OCI-LY7 (cell line): ENCODE measurements at regions not wholly inside any gene's neighbourhood (a gene's known extent, or its start where the extent isn't known, plus 50 kb on each side); places are given as distances from the start of the nearest gene placed in this dataset.

Source experiments
- BruUV-seq: library from RNA; stranded (reverse); fragments of 400-500 nt; replicated peaks from 2 replicates; lab custom pipeline; 2021; lab: Mats Ljungman, UMichigan
- CTCF ChIA-PET: fragments of 300-600 bp; sonication (Branson Sonifier 250); formaldehyde crosslinking; loops from one replicate; lab custom pipeline; 2022; ENCODE audit warnings: antibody characterized with exemption; ENCODE audit not compliant: unreplicated experiment; lab: Charles Lee
- POLR2A ChIA-PET: fragments of 300-600 bp; sonication (Branson Sonifier 250); formaldehyde crosslinking; loops from one replicate; lab custom pipeline; 2022; ENCODE audit warnings: antibody characterized with exemption; lab: Charles Lee
- DNase-seq: peaks from one replicate; pipeline ENCODE4 v3.0.0-alpha.2; 2015; ENCODE audit warnings: low spot score
- H2AFZ ChIP-seq: fragments of 200-600 bp; sonication (generic), shearing (Covaris generic); 2 replicates; pipeline ENCODE4 v1.6.1; 2014; ENCODE audit warnings: mild to moderate bottlenecking, antibody characterized with exemption, low read length, moderate library complexity
- H3K27ac ChIP-seq: fragments of 200-600 bp; sonication (generic); 2 replicates; pipeline ENCODE4 v1.5.1; 2014; ENCODE audit warnings: mixed run types, low read depth, mild to moderate bottlenecking, moderate library complexity, low read length, inconsistent platforms; ENCODE audit not compliant: poor library complexity, severe bottlenecking
- H3K36me3 ChIP-seq: fragments of 200-600 bp; sonication (generic); 2 replicates; pipeline ENCODE4 v1.6.1; 2014; ENCODE audit warnings: mild to moderate bottlenecking, antibody characterized with exemption, low read length, moderate library complexity, mixed read lengths; ENCODE audit not compliant: insufficient read depth
- H3K4me1 ChIP-seq: fragments of 200-600 bp; sonication (generic); 2 replicates; pipeline ENCODE4 v1.5.1; 2014; ENCODE audit warnings: mild to moderate bottlenecking, low read length; ENCODE audit not compliant: insufficient read depth, poor library complexity, severe bottlenecking
- H3K4me2 ChIP-seq: fragments of 200-600 bp; sonication (generic); 2 replicates; pipeline ENCODE4 v1.6.1; 2014; ENCODE audit warnings: mild to moderate bottlenecking, low read length
- H3K4me3 ChIP-seq: fragments of 200-600 bp; sonication (generic); 2 replicates; pipeline ENCODE4 v1.5.1; 2014; ENCODE audit warnings: mild to moderate bottlenecking, low read depth, low read length; ENCODE audit not compliant: poor library complexity, severe bottlenecking
- H3K79me2 ChIP-seq: fragments of 200-600 bp; sonication (generic); 2 replicates; pipeline ENCODE4 v1.6.1; 2016; ENCODE audit warnings: low read depth, mild to moderate bottlenecking, low read length, moderate library complexity, mixed read lengths; ENCODE audit not compliant: insufficient read depth
- H3K9me2 ChIP-seq: fragments of 200-600 bp; sonication (generic); 2 replicates; pipeline ENCODE4 v1.6.1; 2016; ENCODE audit warnings: mild to moderate bottlenecking, low read length, mixed read lengths; ENCODE audit not compliant: insufficient read depth
- H3K9me3 ChIP-seq: fragments of 200-600 bp; sonication (generic); 2 replicates; pipeline ENCODE4 v1.6.1; 2014; ENCODE audit warnings: mild to moderate bottlenecking, mixed run types, low read length, mixed read lengths
- H4K20me1 ChIP-seq: fragments of 200-600 bp; sonication (generic); 2 replicates; pipeline ENCODE4 v1.6.1; 2014; ENCODE audit warnings: mild to moderate bottlenecking, antibody characterized with exemption, low read length, moderate library complexity, mixed read lengths; ENCODE audit not compliant: insufficient read depth
- EZH2phosphoT487 ChIP-seq: fragments of 200-600 bp; sonication (generic); IDR thresholded peaks from 2 replicates; pipeline ENCODE4 v1.6.1; 2018; ENCODE audit warnings: low read depth, borderline replicate concordance, mild to moderate bottlenecking, mixed run types, antibody characterized with exemption, low read length, moderate library complexity, mixed read lengths
- intact Hi-C: fragments of 100-400 bp; cut with micrococcal nuclease; formaldehyde crosslinking; loops from one replicate; pipeline ENCODE4 v1.10.0; 2022; ENCODE audit not compliant: unreplicated experiment
- TF ChIP-seq, protein P1 (sequence below): fragments of 200-600 bp; sonication (generic); conservative IDR thresholded peaks from 2 replicates; pipeline ENCODE4 v1.5.1; 2014; ENCODE audit warnings: mild to moderate bottlenecking, antibody characterized with exemption, low read length, moderate library complexity, mixed read lengths

DNA sequence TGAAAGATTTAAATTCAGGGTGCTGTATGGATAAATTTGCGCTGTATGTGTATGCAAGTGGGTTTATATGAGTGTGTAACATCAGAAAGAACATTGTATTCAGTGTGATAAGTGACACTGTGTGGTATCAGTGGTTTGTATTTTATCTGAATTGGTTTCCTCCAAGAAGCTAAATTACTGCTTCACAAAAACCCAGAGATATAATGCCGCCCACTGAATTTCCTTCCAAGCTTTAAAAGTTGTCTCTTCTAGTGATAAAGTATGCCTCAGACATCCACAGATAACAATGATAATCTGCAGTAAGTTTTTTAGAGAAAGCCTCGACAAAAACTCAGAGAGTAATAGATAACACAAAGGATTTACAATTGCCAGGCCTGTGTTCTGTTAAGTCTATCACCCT lies 710.6 kb upstream of the HS3ST1 start:
- TF ChIP-seq EZH2phosphoT487: no peak
- TF ChIP-seq, protein P1, sequence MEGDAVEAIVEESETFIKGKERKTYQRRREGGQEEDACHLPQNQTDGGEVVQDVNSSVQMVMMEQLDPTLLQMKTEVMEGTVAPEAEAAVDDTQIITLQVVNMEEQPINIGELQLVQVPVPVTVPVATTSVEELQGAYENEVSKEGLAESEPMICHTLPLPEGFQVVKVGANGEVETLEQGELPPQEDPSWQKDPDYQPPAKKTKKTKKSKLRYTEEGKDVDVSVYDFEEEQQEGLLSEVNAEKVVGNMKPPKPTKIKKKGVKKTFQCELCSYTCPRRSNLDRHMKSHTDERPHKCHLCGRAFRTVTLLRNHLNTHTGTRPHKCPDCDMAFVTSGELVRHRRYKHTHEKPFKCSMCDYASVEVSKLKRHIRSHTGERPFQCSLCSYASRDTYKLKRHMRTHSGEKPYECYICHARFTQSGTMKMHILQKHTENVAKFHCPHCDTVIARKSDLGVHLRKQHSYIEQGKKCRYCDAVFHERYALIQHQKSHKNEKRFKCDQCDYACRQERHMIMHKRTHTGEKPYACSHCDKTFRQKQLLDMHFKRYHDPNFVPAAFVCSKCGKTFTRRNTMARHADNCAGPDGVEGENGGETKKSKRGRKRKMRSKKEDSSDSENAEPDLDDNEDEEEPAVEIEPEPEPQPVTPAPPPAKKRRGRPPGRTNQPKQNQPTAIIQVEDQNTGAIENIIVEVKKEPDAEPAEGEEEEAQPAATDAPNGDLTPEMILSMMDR: no peak
- no peak overlapping the region for H2AFZ ChIP-seq
- intact Hi-C loops: no loop called here
- BruUV-seq: no TSS peak
- no peak for DNase-seq
- H3K27ac ChIP-seq: no peak overlapping the region
- H3K36me3 ChIP-seq: no peaks in the 10 kb centered on the region
- no peaks in the 10 kb centered on the region for H3K9me3 ChIP-seq
- H3K9me2 ChIP-seq: no peaks in the 10 kb centered on the region
- no peak overlapping the region for H3K4me3 ChIP-seq
- H3K79me2 ChIP-seq: no peaks in the 10 kb centered on the region
- no peaks in the 10 kb centered on the region for H3K4me1 ChIP-seq
- POLR2A ChIA-PET: no interaction called here
- CTCF ChIA-PET: no interaction called here
- H3K4me2 ChIP-seq: no peak overlapping the region
- H4K20me1 ChIP-seq: no peaks in the 10 kb centered on the region

DNA sequence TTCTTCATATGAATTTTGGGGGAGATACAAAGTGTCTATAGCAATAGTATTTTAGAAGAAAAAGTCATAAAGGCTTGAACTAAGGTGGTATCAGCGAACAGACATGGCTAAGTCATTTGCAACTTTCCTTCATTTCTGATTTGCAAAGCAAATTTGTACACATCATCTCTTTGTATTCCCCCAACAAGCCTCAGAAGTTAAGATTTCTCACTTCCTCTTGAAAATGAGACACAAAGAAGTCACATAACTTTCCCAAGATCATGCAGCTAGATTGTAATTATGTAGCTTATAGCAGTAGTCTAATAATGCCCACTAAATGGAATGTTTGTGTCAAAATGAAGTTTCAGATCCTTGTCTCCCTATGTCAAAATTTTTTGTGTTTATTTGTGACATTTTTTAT lies 709.8 kb upstream of the HS3ST1 start:
- CTCF ChIA-PET: no interaction called here
- intact Hi-C loops: no loop called here
- BruUV-seq: no TSS peak

DNA sequence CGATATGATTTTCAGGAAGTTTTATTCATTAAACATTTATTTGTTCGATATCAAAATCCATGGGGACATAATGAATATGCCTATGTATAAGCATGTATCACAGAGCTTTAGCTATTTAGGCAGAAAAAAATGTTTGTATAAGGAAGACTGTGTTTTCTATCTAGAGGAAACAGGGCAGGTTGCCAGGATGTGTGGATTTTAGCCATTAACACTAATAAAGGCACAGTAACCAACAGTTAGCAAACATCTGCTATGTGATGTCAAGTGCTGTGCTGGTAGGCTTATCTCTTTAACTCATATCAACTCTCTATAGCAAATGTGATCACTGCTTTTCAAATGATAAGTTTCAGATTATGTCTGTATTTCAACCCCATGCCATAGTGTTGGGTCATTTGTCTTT lies 708.9 kb upstream of the HS3ST1 start:
- Histone ChIP-seq H3K36me3 (no peaks in the 10 kb centered on the region), H3K79me2 (no peaks in the 10 kb centered on the region), H3K27ac (no peak overlapping the region), H3K4me3 (no peak overlapping the region), H3K4me2 (no peak overlapping the region), H3K9me2 (no peaks in the 10 kb centered on the region), H4K20me1 (no peaks in the 10 kb centered on the region), H3K4me1 (no peaks in the 10 kb centered on the region), H3K9me3 (0 out of 2 replicates have a peak, but pooled peaks cover 3% of the 10 kb centered on the region), H2AFZ (no peak overlapping the region)
- DNase-seq: no peak
- POLR2A ChIA-PET: no interaction called here
- intact Hi-C loops: no loop called here
- TF ChIP-seq, protein P1: no peak
- no peak for TF ChIP-seq EZH2phosphoT487
- no TSS peak for BruUV-seq
- CTCF ChIA-PET: no interaction called here

More for the DNA sequence above, 709.8 kb upstream of the HS3ST1 start:
- Histone ChIP-seq H3K4me3 (no peak overlapping the region), H3K36me3 (no peaks in the 10 kb centered on the region), H3K9me2 (no peaks in the 10 kb centered on the region), H2AFZ (no peak overlapping the region), H3K4me1 (no peaks in the 10 kb centered on the region), H3K9me3 (0 out of 2 replicates have a peak, but pooled peaks cover 2% of the 10 kb centered on the region), H4K20me1 (no peaks in the 10 kb centered on the region), H3K4me2 (no peak overlapping the region), H3K79me2 (no peaks in the 10 kb centered on the region), H3K27ac (no peak overlapping the region)
- DNase-seq: no peak
- POLR2A ChIA-PET: no interaction called here
- TF ChIP-seq, protein P1: no peak
- TF ChIP-seq EZH2phosphoT487: no peak
